Stimulated activated CD8-positive, alpha-beta memory T cell treated with anti-CD3 and anti-CD28 coated beads, Interleukin-12 subunit alpha, Interleukin-12 subunit beta, amount 100 ng/mL, for 4 hours (primary cell): ENCODE measurements at regions not wholly inside any gene's neighbourhood (a gene's known extent, or its start where the extent isn't known, plus 50 kb on each side); places are given as distances from the start of the nearest gene placed in this dataset.
"Not testable (repeated sequence)": the region's sequence is repeated elsewhere in the genome, so short reads cannot be mapped to it uniquely, and the experiment has no call there.

Experiments
- DNase-seq: peaks from one replicate; pipeline ENCODE4 v3.0.0-alpha.2; 2020; ENCODE audit warnings: low read depth

GRCh38 chr10:21364196-21365114, 161.0 kb downstream of the SKIDA1 start:
- DNase-seq = no peak

DNA sequence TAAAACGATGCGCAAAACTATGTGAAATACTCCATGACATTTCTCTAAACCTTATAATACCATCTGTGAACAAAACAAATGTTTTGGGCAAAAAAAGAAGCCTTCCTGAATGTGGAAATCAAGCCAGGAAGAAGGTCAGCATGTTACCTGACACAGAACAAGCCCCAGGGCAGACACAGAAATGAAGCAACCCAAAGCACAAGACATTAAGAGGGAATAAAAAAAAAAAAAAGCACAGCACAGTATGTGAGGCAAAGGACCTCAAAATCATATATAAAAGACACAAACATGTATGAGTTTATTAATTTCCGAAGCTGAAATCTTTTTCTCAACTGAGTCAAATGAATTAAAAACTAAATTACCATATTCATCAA, 161.8 kb downstream of the SKIDA1 start:
- no peak for DNase-seq

DNA sequence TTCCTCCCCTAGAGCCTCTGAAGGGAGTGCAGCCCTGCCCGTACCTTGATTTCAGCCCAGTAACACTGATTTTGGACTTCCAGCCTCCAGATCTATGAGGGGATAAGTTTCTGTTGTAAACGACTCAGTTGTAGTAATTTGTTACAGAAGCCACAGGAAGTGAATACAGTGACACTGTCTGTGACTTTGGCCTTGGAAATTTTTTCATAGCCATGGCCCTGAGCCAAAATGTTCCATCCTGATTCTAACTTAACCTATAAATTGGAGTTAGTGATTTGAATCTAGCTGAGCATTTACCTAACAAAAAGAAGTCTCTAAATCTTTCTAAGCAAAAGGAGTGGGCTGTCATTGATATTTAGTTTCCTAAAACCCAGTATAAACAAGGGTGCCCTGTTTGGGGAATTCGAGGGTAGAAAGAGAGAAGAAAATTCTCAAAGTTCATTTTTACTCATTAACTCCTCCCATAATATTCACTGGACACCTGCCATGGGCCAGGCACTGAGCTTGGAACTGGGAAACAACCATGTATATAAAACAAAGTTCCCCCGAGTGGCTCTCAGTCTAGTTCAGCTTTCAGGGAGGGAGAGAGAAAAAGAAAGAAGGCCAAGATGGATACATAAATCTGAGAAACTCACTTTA, 162.3 kb downstream of the SKIDA1 start:
- no peak for DNase-seq

DNA sequence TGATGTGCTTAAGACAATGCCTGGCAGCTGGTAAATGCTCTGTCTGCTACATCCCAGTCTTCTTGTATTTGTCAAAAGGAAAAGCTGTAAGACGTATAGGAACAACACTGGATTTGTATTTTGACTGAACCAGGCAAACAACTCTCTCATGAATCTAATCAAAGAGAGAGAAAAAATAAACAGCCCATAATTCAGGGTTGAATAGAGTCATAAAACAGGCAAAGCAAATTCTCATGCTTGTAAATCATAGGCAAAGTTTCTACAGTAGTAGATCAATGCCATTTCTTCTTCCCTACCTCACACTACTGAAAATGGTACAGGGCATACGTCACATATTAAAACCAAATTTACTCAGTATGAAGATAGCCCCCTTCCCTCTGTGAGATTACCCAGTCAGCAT, 166.3 kb downstream of the SKIDA1 start:
- DNase-seq = no peak

GRCh38 chr10:21355591-21356011, 169.9 kb downstream of the SKIDA1 start:
- DNase-seq = no peak

GRCh38 chr10:21352886-21353285, 172.6 kb downstream of the SKIDA1 start:
- DNase-seq = no peak

GRCh38 chr10:21351594-21351993, 173.9 kb downstream of the SKIDA1 start:
- DNase-seq = not testable (repeated sequence)

DNA sequence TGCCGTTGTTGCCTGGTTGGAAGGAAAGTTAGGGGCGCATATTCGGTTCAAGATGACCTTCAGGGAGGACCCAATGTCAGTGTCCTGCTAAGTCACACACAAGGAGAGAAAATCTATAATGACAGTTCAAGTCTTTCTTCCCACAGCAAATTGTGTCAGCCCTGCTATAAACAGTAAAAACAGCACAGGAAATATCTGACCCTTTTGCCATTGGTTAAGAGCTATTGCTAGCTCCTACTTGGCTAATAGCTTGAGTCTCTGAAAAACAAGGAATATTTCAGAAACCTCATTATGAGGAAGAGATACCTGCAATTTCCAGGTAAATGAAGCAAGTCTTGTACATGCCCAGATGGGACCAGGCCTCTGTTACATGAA, 175.6 kb downstream of the SKIDA1 start:
- no peak for DNase-seq

DNA sequence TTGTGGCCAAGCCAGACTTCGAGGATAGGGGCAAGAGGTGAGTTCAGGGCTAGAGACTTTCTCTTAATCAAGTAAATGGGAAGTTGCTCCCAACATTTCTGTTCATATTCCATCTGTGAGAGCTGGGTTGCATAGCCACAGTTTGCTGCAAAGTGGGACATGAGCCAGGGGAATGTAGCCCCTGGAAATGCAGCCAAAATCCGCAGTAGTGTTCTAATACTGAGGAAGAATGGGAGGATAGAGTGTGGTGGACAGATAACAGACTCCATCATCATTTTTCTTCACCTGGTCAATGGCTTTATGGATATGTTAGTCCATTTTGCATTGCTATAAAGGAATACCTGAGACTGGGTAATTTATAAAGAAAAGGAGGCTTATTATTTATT, 177.7 kb downstream of the SKIDA1 start:
- DNase-seq = no peak

GRCh38 chr10:21347043-21347784, 178.3 kb downstream of the SKIDA1 start:
- DNase-seq = no peak

DNA sequence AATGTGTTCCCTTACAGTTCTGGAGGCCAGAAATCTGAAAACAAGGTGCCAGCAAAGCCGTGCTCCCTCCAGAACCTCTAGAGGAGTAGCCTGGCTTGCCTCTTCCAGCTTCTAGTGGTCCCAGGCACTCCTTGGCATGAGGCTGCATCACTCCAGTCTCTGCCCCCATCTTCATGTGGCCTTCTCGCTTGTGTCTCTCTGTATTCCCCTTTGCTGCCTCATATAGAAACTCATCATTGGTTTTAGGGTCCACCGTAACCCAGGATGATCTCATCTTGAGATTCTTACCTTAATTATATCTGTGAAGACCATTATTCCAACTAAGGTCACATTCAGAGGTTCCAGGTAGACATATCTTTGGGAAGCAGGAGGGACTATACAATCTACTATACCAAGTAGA, 182.4 kb downstream of the SKIDA1 start:
- DNase-seq = no peak

- DNase-seq = not testable (repeated sequence)
These were observed 183.0 kb downstream of the SKIDA1 start for GRCh38 chr10:21342499-21342898.

GRCh38 chr10:21340331-21340730, 185.2 kb downstream of the SKIDA1 start:
- no peak for DNase-seq

DNA sequence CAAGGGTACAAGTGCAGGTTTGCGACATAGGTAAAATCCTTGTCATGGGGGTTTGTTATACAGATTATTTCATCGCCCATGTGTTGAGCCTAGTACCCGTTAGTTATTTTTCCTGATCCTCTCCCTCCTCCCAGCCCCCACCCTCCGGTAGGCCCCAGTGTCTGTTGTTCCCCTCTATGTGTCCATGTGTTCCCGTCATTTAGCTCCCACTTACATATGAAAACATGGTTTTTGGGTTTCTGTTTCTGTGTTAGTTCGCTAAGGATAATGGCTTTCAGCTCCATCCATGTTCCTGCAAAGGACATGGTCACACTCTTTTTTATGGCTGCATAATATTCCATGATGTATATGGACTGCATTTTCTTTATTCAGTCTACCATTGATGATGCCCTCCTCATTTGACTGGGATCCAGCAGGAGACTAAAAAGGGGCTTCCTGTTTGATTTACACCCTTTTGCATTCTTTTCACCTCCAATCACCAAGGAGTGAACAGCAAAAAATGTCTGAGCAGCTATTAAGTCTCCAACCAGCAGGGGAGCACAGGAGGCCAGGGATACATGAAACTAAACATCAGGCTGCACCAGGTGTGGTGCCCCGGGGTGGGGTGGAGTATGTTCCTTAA, 188.2 kb downstream of the SKIDA1 start:
- DNase-seq = no peak

DNA sequence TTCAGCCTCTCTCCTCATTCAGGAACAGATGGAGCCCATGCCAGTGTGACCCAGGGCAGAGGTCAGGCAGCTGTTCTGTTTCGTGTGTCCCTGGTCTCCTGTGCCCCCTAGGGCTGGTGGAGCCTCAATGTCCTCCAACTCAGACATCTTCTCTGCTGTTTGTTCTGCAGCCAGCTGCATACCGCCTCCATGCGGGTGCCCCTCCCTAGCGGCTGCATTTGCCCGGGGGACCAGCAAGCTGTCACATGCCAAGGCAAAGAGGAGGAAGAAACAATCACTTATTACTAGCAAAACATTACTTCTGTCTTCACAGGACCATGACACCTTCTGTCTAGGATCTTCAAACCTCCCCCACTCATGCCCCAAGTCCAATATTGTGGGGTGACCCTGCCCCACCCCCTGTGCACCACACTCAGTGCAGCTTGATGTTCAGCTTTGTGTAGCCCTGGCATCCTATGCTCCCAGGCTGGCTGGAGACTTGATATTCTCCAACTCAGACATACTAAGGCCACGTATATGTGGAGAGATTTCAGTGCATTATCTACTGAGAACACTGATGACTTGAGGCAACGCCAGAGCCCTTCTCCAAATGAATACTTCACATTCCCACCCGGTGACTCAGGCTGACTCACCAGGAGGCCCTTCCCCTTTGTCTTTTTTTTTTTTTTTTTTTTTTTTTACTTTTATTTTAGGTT, 188.9 kb downstream of the SKIDA1 start:
- DNase-seq = no peak

- DNase-seq = no peak
These were observed 190.4 kb downstream of the SKIDA1 start for GRCh38 chr10:21334891-21335696.

DNA sequence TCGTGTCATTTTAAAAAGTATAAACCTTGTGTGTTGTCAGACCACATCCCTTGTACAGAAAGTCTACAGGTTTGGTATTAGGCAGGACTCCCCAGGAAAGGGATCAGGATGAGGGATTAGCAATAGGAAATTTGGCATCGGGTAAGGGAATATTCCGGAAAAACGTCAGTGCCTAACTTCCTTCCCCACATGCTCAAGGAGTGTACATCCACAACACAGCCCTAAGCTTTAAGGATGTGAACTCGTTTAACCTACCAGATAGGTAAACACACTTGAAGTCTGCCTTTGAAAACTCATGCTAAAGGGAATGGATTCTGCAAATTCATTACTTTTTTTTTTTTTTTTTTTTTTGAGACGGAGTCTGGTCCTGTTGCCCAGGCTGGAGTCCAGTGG, 194.9 kb downstream of the SKIDA1 start:
- no peak for DNase-seq

DNA sequence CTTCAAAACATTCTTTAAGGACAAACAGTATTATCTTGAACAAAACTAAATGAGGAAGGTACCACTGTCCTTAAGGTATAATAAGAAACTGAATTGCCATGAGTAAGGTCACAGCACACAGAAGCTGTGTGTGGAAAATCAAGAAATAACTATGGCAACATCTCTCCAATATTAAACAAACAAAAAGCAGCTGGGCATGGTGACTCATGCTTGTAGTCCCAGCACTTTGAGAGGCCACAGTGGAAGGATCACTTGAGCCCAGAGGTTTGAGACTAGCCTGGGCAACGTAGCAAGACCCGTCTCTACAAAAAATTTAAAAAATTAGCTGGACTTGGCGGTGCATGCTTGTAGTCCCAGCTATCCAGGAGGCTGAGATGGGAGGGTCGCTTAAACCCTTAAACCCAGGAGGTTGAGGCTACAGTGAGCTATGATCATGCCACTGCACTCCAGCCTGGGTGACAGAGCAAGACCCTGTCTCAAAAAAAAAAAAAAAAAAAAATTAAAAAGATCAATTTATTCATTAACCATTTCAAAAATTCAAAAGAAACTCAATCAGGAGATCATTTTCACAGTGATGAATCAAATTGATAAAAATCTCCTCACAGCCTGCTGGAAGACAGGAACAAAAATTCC, 195.4 kb downstream of the SKIDA1 start:
- no peak for DNase-seq

- no peak for DNase-seq
These were observed 198.0 kb downstream of the SKIDA1 start for GRCh38 chr10:21327289-21327993.
